OCI-LY7 (cell line): ENCODE measurements at regions not wholly inside any gene's neighbourhood (a gene's known extent, or its start where the extent isn't known, plus 50 kb on each side); places are given as distances from the start of the nearest gene placed in this dataset.

Source experiments
- BruUV-seq: library from RNA; stranded (reverse); fragments of 400-500 nt; replicated peaks from 2 replicates; lab custom pipeline; 2021; lab: Mats Ljungman, UMichigan
- CTCF ChIA-PET: fragments of 300-600 bp; sonication (Branson Sonifier 250); formaldehyde crosslinking; loops from one replicate; lab custom pipeline; 2022; ENCODE audit warnings: antibody characterized with exemption; ENCODE audit not compliant: unreplicated experiment; lab: Charles Lee
- POLR2A ChIA-PET: fragments of 300-600 bp; sonication (Branson Sonifier 250); formaldehyde crosslinking; loops from one replicate; lab custom pipeline; 2022; ENCODE audit warnings: antibody characterized with exemption; lab: Charles Lee
- DNase-seq: peaks from one replicate; pipeline ENCODE4 v3.0.0-alpha.2; 2015; ENCODE audit warnings: low spot score
- H2AFZ ChIP-seq: fragments of 200-600 bp; sonication (generic), shearing (Covaris generic); 2 replicates; pipeline ENCODE4 v1.6.1; 2014; ENCODE audit warnings: mild to moderate bottlenecking, antibody characterized with exemption, low read length, moderate library complexity
- H3K27ac ChIP-seq: fragments of 200-600 bp; sonication (generic); 2 replicates; pipeline ENCODE4 v1.5.1; 2014; ENCODE audit warnings: mixed run types, low read depth, mild to moderate bottlenecking, moderate library complexity, low read length, inconsistent platforms; ENCODE audit not compliant: poor library complexity, severe bottlenecking
- H3K36me3 ChIP-seq: fragments of 200-600 bp; sonication (generic); 2 replicates; pipeline ENCODE4 v1.6.1; 2014; ENCODE audit warnings: mild to moderate bottlenecking, antibody characterized with exemption, low read length, moderate library complexity, mixed read lengths; ENCODE audit not compliant: insufficient read depth
- H3K4me1 ChIP-seq: fragments of 200-600 bp; sonication (generic); 2 replicates; pipeline ENCODE4 v1.5.1; 2014; ENCODE audit warnings: mild to moderate bottlenecking, low read length; ENCODE audit not compliant: insufficient read depth, poor library complexity, severe bottlenecking
- H3K4me2 ChIP-seq: fragments of 200-600 bp; sonication (generic); 2 replicates; pipeline ENCODE4 v1.6.1; 2014; ENCODE audit warnings: mild to moderate bottlenecking, low read length
- H3K4me3 ChIP-seq: fragments of 200-600 bp; sonication (generic); 2 replicates; pipeline ENCODE4 v1.5.1; 2014; ENCODE audit warnings: mild to moderate bottlenecking, low read depth, low read length; ENCODE audit not compliant: poor library complexity, severe bottlenecking
- H3K79me2 ChIP-seq: fragments of 200-600 bp; sonication (generic); 2 replicates; pipeline ENCODE4 v1.6.1; 2016; ENCODE audit warnings: low read depth, mild to moderate bottlenecking, low read length, moderate library complexity, mixed read lengths; ENCODE audit not compliant: insufficient read depth
- H3K9me2 ChIP-seq: fragments of 200-600 bp; sonication (generic); 2 replicates; pipeline ENCODE4 v1.6.1; 2016; ENCODE audit warnings: mild to moderate bottlenecking, low read length, mixed read lengths; ENCODE audit not compliant: insufficient read depth
- H3K9me3 ChIP-seq: fragments of 200-600 bp; sonication (generic); 2 replicates; pipeline ENCODE4 v1.6.1; 2014; ENCODE audit warnings: mild to moderate bottlenecking, mixed run types, low read length, mixed read lengths
- H4K20me1 ChIP-seq: fragments of 200-600 bp; sonication (generic); 2 replicates; pipeline ENCODE4 v1.6.1; 2014; ENCODE audit warnings: mild to moderate bottlenecking, antibody characterized with exemption, low read length, moderate library complexity, mixed read lengths; ENCODE audit not compliant: insufficient read depth
- CTCF ChIP-seq: fragments of 200-600 bp; sonication (generic); conservative IDR thresholded peaks from 2 replicates; pipeline ENCODE4 v1.5.1; 2014; ENCODE audit warnings: mild to moderate bottlenecking, antibody characterized with exemption, low read length, moderate library complexity, mixed read lengths
- EZH2phosphoT487 ChIP-seq: fragments of 200-600 bp; sonication (generic); IDR thresholded peaks from 2 replicates; pipeline ENCODE4 v1.6.1; 2018; ENCODE audit warnings: low read depth, borderline replicate concordance, mild to moderate bottlenecking, mixed run types, antibody characterized with exemption, low read length, moderate library complexity, mixed read lengths
- intact Hi-C: fragments of 100-400 bp; cut with micrococcal nuclease; formaldehyde crosslinking; loops from one replicate; pipeline ENCODE4 v1.10.0; 2022; ENCODE audit not compliant: unreplicated experiment

GRCh38 chr2:226580403-226580802 lies 219.2 kb downstream of the IRS1 start:
- DNase-seq: no peak
- H3K27ac ChIP-seq: no peak overlapping the region
- no peaks in the 10 kb centered on the region for H3K4me1 ChIP-seq
- H3K4me2 ChIP-seq: no peak overlapping the region
- no peak overlapping the region for H2AFZ ChIP-seq
- BruUV-seq: no TSS peak
- no peaks in the 10 kb centered on the region for H4K20me1 ChIP-seq
- intact Hi-C loops: no loop called here
- H3K36me3 ChIP-seq: no peaks in the 10 kb centered on the region
- no peak overlapping the region for H3K4me3 ChIP-seq
- no peaks in the 10 kb centered on the region for H3K79me2 ChIP-seq
- CTCF ChIA-PET: no interaction called here
- POLR2A ChIA-PET: interaction anchor here (0.6 to 1.0 kb wide), 2 partner anchors 175 to 218 kb away, joined by 3 read pairs; no protein-coding TSS in a partner anchor
- no peaks in the 10 kb centered on the region for H3K9me3 ChIP-seq
- TF ChIP-seq EZH2phosphoT487 (no peak), CTCF (no peak)
- H3K9me2 ChIP-seq: no peaks in the 10 kb centered on the region

GRCh38 chr2:226579519-226579918 lies 220.1 kb downstream of the IRS1 start:
- Histone ChIP-seq H2AFZ (no peak overlapping the region), H3K79me2 (no peaks in the 10 kb centered on the region), H3K9me2 (no peaks in the 10 kb centered on the region), H3K9me3 (no peaks in the 10 kb centered on the region), H3K27ac (no peak overlapping the region), H4K20me1 (no peaks in the 10 kb centered on the region), H3K4me1 (no peaks in the 10 kb centered on the region), H3K4me2 (no peak overlapping the region), H3K4me3 (no peak overlapping the region), H3K36me3 (no peaks in the 10 kb centered on the region)
- BruUV-seq: no TSS peak
- no peak for TF ChIP-seq EZH2phosphoT487
- TF ChIP-seq CTCF: no peak
- ChIA-PET CTCF (no interaction called here), POLR2A (no interaction called here)
- intact Hi-C loops: no loop called here
- DNase-seq: no peak

- no peaks in the 10 kb centered on the region for H3K79me2 ChIP-seq
- no peaks in the 10 kb centered on the region for H4K20me1 ChIP-seq
- no TSS peak for BruUV-seq
- ChIA-PET POLR2A (no interaction called here), CTCF (no interaction called here)
- DNase-seq: no peak
- no peak overlapping the region for H2AFZ ChIP-seq
- no peaks in the 10 kb centered on the region for H3K4me1 ChIP-seq
- intact Hi-C loops: no loop called here
- no peak overlapping the region for H3K27ac ChIP-seq
- H3K9me3 ChIP-seq: no peaks in the 10 kb centered on the region
- H3K36me3 ChIP-seq: no peaks in the 10 kb centered on the region
- H3K4me3 ChIP-seq: no peak overlapping the region
- no peaks in the 10 kb centered on the region for H3K9me2 ChIP-seq
- no peak for TF ChIP-seq CTCF
- TF ChIP-seq EZH2phosphoT487: no peak
- no peak overlapping the region for H3K4me2 ChIP-seq
Measured at GRCh38 chr2:226578879-226579278, 220.7 kb downstream of the IRS1 start.
